HEK293 (cell line): ENCODE measurements at regions not wholly inside any gene's neighbourhood (a gene's known extent, or its start where the extent isn't known, plus 50 kb on each side); places are given as distances from the start of the nearest gene placed in this dataset.

ENCODE experiments used
- CTCF ChIA-PET: fragments of 350-600 bp; formaldehyde crosslinking; extraction: SDS; loops from one replicate; lab custom pipeline; 2021; ENCODE audit warnings: antibody characterized with exemption; lab: Yijun Ruan, JAX
- POLR2A ChIA-PET: fragments of 300-600 bp; formaldehyde crosslinking; extraction: SDS; loops from one replicate; lab custom pipeline; 2020; ENCODE audit warnings: antibody characterized with exemption, inconsistent platforms; lab: Yijun Ruan, JAX
- H3K27ac ChIP-seq: fragments of 200-500 bp; sonication (Bioruptor generic); 2 replicates; pipeline ENCODE4 v1.5.1; 2014; ENCODE audit warnings: low read depth, low read length, control low read depth, inconsistent platforms; ENCODE audit errors: extremely low read depth
- H3K36me3 ChIP-seq, 2 experiments: fragments of 200-500 bp in 1 of 2; sonication (Bioruptor generic) in 1 of 2; 1 replicate in 1 of 2; 2 replicates in 1 of 2; pipeline ENCODE4 v1.5.1; 2014 to 2017; ENCODE audit warnings: inconsistent platforms in 2 of 2, low read length in 2 of 2; ENCODE audit not compliant: control insufficient read depth in 2 of 2, insufficient read depth in 1 of 2
- H3K4me1 ChIP-seq: fragments of 200-500 bp; sonication (Bioruptor generic); 2 replicates; pipeline ENCODE4 v1.5.1; 2014; ENCODE audit warnings: mild to moderate bottlenecking, low read length, inconsistent platforms; ENCODE audit not compliant: control insufficient read depth, insufficient read depth
- H3K4me3 ChIP-seq: 2 replicates; pipeline ENCODE4 v1.5.1; 2011; ENCODE audit warnings: low read depth, mild to moderate bottlenecking, control low read depth, low read length, moderate library complexity
- H3K9me3 ChIP-seq: fragments of 200-500 bp; sonication (Bioruptor generic); 2 replicates; pipeline ENCODE4 v1.5.1; 2014; ENCODE audit warnings: low read depth, low read length, inconsistent platforms; ENCODE audit not compliant: control insufficient read depth, insufficient read depth
- BCL11A ChIP-seq: fragments of 450-650 bp; formaldehyde crosslinking; IDR thresholded peaks from 2 replicates; pipeline ENCODE4 v1.5.1; 2016; ENCODE audit warnings: low read depth, missing biosample characterization, missing genetic modification characterization
- GFI1B ChIP-seq: fragments of 450-650 bp; formaldehyde crosslinking; IDR thresholded peaks from 2 replicates; pipeline ENCODE4 v1.5.1; 2016; ENCODE audit warnings: missing biosample characterization, missing genetic modification characterization
- GLI2 ChIP-seq: fragments of 450-650 bp; formaldehyde crosslinking; IDR thresholded peaks from 2 replicates; pipeline ENCODE4; 2017; ENCODE audit warnings: missing biosample characterization, missing genetic modification characterization, low read depth, borderline replicate concordance
- GLIS1 ChIP-seq: fragments of 450-650 bp; formaldehyde crosslinking; IDR thresholded peaks from 2 replicates; pipeline ENCODE4 v1.5.1; 2016; ENCODE audit warnings: missing biosample characterization, missing genetic modification characterization
- GLIS2 ChIP-seq: fragments of 450-650 bp; formaldehyde crosslinking; IDR thresholded peaks from 2 replicates; pipeline ENCODE4 v1.5.1; 2016; ENCODE audit warnings: missing biosample characterization, missing genetic modification characterization
- KLF10 ChIP-seq: fragments of 450-650 bp; IDR thresholded peaks from 2 replicates; pipeline ENCODE4 v1.5.1; 2018; ENCODE audit warnings: missing biosample characterization, mild to moderate bottlenecking, missing genetic modification characterization
- KLF8 ChIP-seq: fragments of 450-650 bp; formaldehyde crosslinking; IDR thresholded peaks from 2 replicates; pipeline ENCODE4 v1.5.1; 2016; ENCODE audit warnings: missing biosample characterization, missing genetic modification characterization
- MEIS1 ChIP-seq: sonication (generic); formaldehyde crosslinking; IDR thresholded peaks from 2 replicates; pipeline ENCODE4 v1.8.1; 2022; ENCODE audit warnings: missing genetic modification reagents, mild to moderate bottlenecking, borderline replicate concordance
- PRDM1 ChIP-seq: fragments of 450-650 bp; formaldehyde crosslinking; IDR thresholded peaks from 2 replicates; pipeline ENCODE4; 2016; ENCODE audit warnings: missing biosample characterization, missing genetic modification characterization
- SP3 ChIP-seq: fragments of 450-650 bp; formaldehyde crosslinking; IDR thresholded peaks from 2 replicates; pipeline ENCODE4 v1.5.1; 2016; ENCODE audit warnings: missing biosample characterization, missing genetic modification characterization
- TCF7L2 ChIP-seq: IDR thresholded peaks from 2 replicates; pipeline ENCODE4 v1.6.1; 2011; ENCODE audit warnings: low read depth, mild to moderate bottlenecking, inconsistent platforms, low read length, moderate library complexity, borderline replicate concordance
- ZNF221 ChIP-seq: fragments of 450-650 bp; formaldehyde crosslinking; IDR thresholded peaks from 2 replicates; pipeline ENCODE4 v1.5.1; 2017; ENCODE audit warnings: missing biosample characterization, missing genetic modification characterization, borderline replicate concordance
- ZNF239 ChIP-seq: fragments of 450-650 bp; formaldehyde crosslinking; IDR thresholded peaks from 2 replicates; pipeline ENCODE4 v1.5.1; 2016; ENCODE audit warnings: missing biosample characterization, missing genetic modification characterization
- ZNF274 ChIP-seq, 2 experiments: fragments of 200-500 bp in 1 of 2; fragments of 450-650 bp in 1 of 2; sonication (Bioruptor generic) in 1 of 2; formaldehyde crosslinking in 1 of 2; IDR thresholded peaks; 2 replicates each; pipeline versions ENCODE4 v1.5.1 to v1.6.1; 2014 to 2016; ENCODE audit warnings: borderline replicate concordance in 1 of 2, inconsistent platforms in 1 of 2, low read length in 1 of 2, missing biosample characterization in 1 of 2, missing genetic modification characterization in 1 of 2
- ZNF335 ChIP-seq: fragments of 450-650 bp; formaldehyde crosslinking; conservative IDR thresholded peaks from 2 replicates; pipeline ENCODE4 v1.5.1; 2016; ENCODE audit warnings: missing biosample characterization, missing genetic modification characterization
- ZNF391 ChIP-seq: fragments of 450-650 bp; formaldehyde crosslinking; IDR thresholded peaks from 2 replicates; pipeline ENCODE4 v1.5.1; 2016; ENCODE audit warnings: low read depth, missing biosample characterization, missing genetic modification characterization, borderline replicate concordance
- ZNF530 ChIP-seq: fragments of 450-650 bp; formaldehyde crosslinking; IDR thresholded peaks from 2 replicates; pipeline ENCODE4 v1.5.1; 2016; ENCODE audit warnings: low read depth, missing biosample characterization, missing genetic modification characterization
- ZNF558 ChIP-seq: fragments of 450-650 bp; formaldehyde crosslinking; IDR thresholded peaks from 2 replicates; pipeline ENCODE4 v1.5.1; 2016; ENCODE audit warnings: missing biosample characterization, missing genetic modification characterization
- ZNF623 ChIP-seq: fragments of 450-650 bp; formaldehyde crosslinking; IDR thresholded peaks from 2 replicates; pipeline ENCODE4 v1.5.1; 2016; ENCODE audit warnings: missing biosample characterization, missing genetic modification characterization
- ZNF707 ChIP-seq: fragments of 450-650 bp; formaldehyde crosslinking; IDR thresholded peaks from 2 replicates; pipeline ENCODE4 v1.5.1; 2016; ENCODE audit warnings: missing biosample characterization, missing genetic modification characterization
- ZNF768 ChIP-seq: fragments of 450-650 bp; formaldehyde crosslinking; IDR thresholded peaks from 2 replicates; pipeline ENCODE4 v1.5.1; 2018; ENCODE audit warnings: missing biosample characterization, mild to moderate bottlenecking, missing genetic modification characterization
- TF ChIP-seq, protein P1 (sequence below): fragments of 450-650 bp; formaldehyde crosslinking; IDR thresholded peaks from 2 replicates; pipeline ENCODE4 v1.5.1; 2017; ENCODE audit warnings: missing biosample characterization, missing genetic modification characterization
- TF ChIP-seq, protein P2 (sequence below): fragments of 450-650 bp; formaldehyde crosslinking; IDR thresholded peaks from 2 replicates; pipeline ENCODE4 v1.5.1; 2016; ENCODE audit warnings: missing biosample characterization, missing genetic modification characterization
- TF ChIP-seq, protein P3 (sequence below): fragments of 450-650 bp; formaldehyde crosslinking; IDR thresholded peaks from 2 replicates; pipeline ENCODE4 v1.5.1; 2016; ENCODE audit warnings: missing biosample characterization, missing genetic modification characterization
- TF ChIP-seq, protein P4 (sequence below): fragments of 450-650 bp; formaldehyde crosslinking; IDR thresholded peaks from 2 replicates; pipeline ENCODE4 v1.5.1; 2016; ENCODE audit warnings: missing biosample characterization, missing genetic modification characterization
- TF ChIP-seq, protein P5 (sequence below): fragments of 450-650 bp; formaldehyde crosslinking; IDR thresholded peaks from 2 replicates; pipeline ENCODE4 v1.5.1; 2016; ENCODE audit warnings: missing biosample characterization, missing genetic modification characterization
- TF ChIP-seq, protein P6 (sequence below): fragments of 450-650 bp; formaldehyde crosslinking; optimal IDR thresholded peaks from 2 replicates; pipeline ENCODE3; 2016; ENCODE audit warnings: missing biosample characterization, mild to moderate bottlenecking, missing genetic modification characterization

DNA sequence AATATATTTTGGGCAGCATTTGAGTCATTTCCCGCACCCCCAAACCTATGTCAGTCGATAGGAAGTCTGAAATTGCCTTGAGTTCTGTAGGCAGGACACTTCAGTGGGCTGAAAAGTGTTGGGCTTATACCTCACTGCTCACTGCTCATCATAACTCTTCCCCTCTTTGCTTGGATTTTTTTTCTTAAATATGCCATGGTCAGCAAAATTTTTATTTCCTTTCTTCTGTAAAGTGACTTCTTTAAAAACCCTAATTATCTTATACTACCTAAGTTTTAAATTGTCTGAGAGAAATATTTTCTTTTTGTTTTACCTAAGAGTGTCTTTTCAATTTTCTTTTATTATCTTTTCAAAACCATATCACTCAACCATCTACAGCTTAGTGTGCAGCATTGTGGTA, 129.2 kb downstream of the KIF20B start (continued):
- TF ChIP-seq, protein P1, sequence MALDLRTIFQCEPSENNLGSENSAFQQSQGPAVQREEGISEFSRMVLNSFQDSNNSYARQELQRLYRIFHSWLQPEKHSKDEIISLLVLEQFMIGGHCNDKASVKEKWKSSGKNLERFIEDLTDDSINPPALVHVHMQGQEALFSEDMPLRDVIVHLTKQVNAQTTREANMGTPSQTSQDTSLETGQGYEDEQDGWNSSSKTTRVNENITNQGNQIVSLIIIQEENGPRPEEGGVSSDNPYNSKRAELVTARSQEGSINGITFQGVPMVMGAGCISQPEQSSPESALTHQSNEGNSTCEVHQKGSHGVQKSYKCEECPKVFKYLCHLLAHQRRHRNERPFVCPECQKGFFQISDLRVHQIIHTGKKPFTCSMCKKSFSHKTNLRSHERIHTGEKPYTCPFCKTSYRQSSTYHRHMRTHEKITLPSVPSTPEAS (tag by site-specific recombination): no peak
- TF ChIP-seq, protein P2, sequence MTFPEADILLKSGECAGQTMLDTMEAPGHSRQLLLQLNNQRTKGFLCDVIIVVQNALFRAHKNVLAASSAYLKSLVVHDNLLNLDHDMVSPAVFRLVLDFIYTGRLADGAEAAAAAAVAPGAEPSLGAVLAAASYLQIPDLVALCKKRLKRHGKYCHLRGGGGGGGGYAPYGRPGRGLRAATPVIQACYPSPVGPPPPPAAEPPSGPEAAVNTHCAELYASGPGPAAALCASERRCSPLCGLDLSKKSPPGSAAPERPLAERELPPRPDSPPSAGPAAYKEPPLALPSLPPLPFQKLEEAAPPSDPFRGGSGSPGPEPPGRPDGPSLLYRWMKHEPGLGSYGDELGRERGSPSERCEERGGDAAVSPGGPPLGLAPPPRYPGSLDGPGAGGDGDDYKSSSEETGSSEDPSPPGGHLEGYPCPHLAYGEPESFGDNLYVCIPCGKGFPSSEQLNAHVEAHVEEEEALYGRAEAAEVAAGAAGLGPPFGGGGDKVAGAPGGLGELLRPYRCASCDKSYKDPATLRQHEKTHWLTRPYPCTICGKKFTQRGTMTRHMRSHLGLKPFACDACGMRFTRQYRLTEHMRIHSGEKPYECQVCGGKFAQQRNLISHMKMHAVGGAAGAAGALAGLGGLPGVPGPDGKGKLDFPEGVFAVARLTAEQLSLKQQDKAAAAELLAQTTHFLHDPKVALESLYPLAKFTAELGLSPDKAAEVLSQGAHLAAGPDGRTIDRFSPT: no peak
- no peak for TF ChIP-seq GLIS1 (tag by site-specific recombination)
- no peak for TF ChIP-seq BCL11A (tag by site-specific recombination)
- TF ChIP-seq PRDM1 (tag by site-specific recombination): no peak
- TF ChIP-seq, protein P3, sequence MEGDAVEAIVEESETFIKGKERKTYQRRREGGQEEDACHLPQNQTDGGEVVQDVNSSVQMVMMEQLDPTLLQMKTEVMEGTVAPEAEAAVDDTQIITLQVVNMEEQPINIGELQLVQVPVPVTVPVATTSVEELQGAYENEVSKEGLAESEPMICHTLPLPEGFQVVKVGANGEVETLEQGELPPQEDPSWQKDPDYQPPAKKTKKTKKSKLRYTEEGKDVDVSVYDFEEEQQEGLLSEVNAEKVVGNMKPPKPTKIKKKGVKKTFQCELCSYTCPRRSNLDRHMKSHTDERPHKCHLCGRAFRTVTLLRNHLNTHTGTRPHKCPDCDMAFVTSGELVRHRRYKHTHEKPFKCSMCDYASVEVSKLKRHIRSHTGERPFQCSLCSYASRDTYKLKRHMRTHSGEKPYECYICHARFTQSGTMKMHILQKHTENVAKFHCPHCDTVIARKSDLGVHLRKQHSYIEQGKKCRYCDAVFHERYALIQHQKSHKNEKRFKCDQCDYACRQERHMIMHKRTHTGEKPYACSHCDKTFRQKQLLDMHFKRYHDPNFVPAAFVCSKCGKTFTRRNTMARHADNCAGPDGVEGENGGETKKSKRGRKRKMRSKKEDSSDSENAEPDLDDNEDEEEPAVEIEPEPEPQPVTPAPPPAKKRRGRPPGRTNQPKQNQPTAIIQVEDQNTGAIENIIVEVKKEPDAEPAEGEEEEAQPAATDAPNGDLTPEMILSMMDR (tag by site-specific recombination): no peak
- no peak for TF ChIP-seq ZNF391 (tag by site-specific recombination)

DNA sequence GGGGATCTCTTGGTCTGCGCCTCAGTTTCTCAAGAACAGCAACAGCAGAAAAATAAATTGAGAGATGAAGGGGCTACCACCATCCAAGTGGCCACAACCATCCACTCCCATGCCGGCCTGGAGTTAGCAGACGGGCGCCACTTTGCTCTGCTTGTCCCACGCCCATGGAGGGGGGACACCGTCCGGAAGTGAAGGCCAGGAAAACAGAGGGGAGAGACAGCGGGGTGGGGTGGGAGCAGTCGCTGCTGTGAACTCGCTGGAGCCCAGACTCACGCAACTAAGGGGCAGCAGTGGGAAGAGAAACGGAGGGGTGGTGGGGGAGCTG, 135.4 kb downstream of the KIF20B start:
- CTCF ChIA-PET: no interaction called here

DNA sequence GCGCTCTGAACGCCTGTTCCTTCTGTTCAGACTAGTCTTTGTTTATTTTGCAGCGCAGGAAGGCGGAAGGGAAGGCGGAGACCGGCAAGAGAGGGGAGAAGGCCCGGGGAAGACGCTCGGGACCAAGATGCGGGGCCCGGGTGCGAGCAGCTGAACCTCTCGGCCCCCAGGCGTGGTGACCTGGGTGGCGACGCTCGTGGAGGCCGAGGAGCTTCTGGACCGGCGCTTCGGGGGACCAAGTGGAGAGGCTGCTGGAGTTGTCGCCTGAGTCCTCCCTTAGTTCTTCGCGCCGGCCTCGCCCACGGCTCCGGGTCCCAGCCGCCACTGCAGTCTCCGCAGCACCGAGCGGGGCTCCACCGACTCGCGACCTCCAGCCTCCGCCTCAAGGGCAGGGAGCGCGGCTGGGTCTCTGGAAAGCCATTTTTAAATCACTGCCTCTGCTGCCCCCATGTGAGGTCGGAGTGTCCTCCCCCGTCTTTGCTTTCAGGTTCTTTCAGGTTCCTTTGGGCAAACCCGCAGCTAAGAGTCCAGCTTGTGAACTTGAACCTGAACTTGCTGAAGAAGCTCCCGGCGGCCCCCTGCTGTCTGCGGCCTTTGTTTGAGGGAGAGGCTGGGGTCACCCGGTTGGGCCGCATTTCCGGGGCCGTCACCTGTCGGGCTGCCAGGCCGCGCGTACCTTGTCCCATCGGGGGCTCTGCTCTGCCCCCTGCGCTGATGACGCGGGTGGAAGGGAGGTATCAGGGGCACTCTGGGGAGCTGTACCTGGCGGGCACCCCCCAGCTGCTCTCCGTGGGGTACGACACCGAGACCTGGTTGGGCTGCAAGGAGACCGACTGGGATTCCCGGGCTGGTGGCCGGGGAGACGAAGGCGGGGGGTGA, 136.0 kb downstream of the KIF20B start:
- Histone ChIP-seq H3K4me1 (no peaks in the 10 kb centered on the region), H3K4me3 (no peak overlapping the region), H3K9me3 (no peaks in the 10 kb centered on the region), H3K27ac (no peak overlapping the region), H3K36me3 (no peaks in the 10 kb centered on the region)
- CTCF ChIA-PET: no interaction called here
- POLR2A ChIA-PET: no interaction called here
- TF ChIP-seq, protein P4, sequence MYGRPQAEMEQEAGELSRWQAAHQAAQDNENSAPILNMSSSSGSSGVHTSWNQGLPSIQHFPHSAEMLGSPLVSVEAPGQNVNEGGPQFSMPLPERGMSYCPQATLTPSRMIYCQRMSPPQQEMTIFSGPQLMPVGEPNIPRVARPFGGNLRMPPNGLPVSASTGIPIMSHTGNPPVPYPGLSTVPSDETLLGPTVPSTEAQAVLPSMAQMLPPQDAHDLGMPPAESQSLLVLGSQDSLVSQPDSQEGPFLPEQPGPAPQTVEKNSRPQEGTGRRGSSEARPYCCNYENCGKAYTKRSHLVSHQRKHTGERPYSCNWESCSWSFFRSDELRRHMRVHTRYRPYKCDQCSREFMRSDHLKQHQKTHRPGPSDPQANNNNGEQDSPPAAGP: no peak
- no peak for TF ChIP-seq SP3 (tag by site-specific recombination)
- TF ChIP-seq ZNF530 (tag by site-specific recombination): no peak
- no peak for TF ChIP-seq ZNF623 (tag by site-specific recombination)
- TF ChIP-seq ZNF558 (tag by site-specific recombination): no peak
- TF ChIP-seq ZNF335 (tag by site-specific recombination): no peak
- TF ChIP-seq ZNF768: no peak
- no peak for TF ChIP-seq GFI1B
- TF ChIP-seq MEIS1 (CRISPR knock-in tag): no peak
- TF ChIP-seq, protein P5, sequence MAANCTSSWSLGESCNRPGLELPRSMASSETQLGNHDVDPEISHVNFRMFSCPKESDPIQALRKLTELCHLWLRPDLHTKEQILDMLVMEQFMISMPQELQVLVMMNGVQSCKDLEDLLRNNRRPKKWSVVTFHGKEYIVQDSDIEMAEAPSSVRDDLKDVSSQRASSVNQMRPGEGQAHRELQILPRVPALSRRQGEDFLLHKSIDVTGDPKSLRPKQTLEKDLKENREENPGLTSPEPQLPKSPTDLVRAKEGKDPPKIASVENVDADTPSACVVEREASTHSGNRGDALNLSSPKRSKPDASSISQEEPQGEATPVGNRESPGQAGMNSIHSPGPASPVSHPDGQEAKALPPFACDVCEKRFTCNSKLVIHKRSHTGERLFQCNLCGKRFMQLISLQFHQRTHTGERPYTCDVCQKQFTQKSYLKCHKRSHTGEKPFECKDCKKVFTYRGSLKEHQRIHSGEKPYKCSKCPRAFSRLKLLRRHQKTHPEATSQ: no peak
- no peak for TF ChIP-seq ZNF707 (tag by site-specific recombination)
- TF ChIP-seq TCF7L2: no peak
- no peak for TF ChIP-seq ZNF221 (tag by site-specific recombination)

More for the DNA sequence above, 135.4 kb downstream of the KIF20B start:
- POLR2A ChIA-PET: no interaction called here
- Histone ChIP-seq H3K4me1 (no peaks in the 10 kb centered on the region), H3K4me3 (no peak overlapping the region), H3K36me3 (no peaks in the 10 kb centered on the region), H3K27ac (no peak overlapping the region), H3K9me3 (no peaks in the 10 kb centered on the region)
- TF ChIP-seq KLF10 (no peak), GLI2 (tag by site-specific recombination) (no peak), KLF8 (no peak), ZNF707 (tag by site-specific recombination) (no peak), ZNF239 (tag by site-specific recombination) (no peak), ZNF274 (IDR thresholded peaks at IDR 0.05; ENCODE audit: low read length) (no peak), ZNF274 (tag by site-specific recombination; IDR thresholded peaks at IDR 0.05; ENCODE audit: borderline replicate concordance) (no peak), GLIS2 (no peak)
- TF ChIP-seq, protein P6, sequence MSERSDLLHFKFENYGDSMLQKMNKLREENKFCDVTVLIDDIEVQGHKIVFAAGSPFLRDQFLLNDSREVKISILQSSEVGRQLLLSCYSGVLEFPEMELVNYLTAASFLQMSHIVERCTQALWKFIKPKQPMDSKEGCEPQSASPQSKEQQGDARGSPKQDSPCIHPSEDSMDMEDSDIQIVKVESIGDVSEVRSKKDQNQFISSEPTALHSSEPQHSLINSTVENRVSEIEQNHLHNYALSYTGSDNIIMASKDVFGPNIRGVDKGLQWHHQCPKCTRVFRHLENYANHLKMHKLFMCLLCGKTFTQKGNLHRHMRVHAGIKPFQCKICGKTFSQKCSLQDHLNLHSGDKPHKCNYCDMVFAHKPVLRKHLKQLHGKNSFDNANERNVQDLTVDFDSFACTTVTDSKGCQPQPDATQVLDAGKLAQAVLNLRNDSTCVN (tag by site-specific recombination): no peak
